Fibroblast of villous mesenchyme (primary cell): ENCODE measurements at regions not wholly inside any gene's neighbourhood (a gene's known extent, or its start where the extent isn't known, plus 50 kb on each side); places are given as distances from the start of the nearest gene placed in this dataset.

Experiments used
- DNase-seq: peaks from one replicate; pipeline ENCODE4 v3.0.0-alpha.2; 2010; ENCODE audit warnings: low read depth
- H3K4me3 ChIP-seq: 2 replicates; pipeline ENCODE4 v1.5.1; 2011; ENCODE audit warnings: low read depth, mild to moderate bottlenecking, low read length
- CTCF ChIP-seq: IDR thresholded peaks from 2 replicates; pipeline ENCODE4 v1.5.1; 2012; ENCODE audit warnings: low read depth, mild to moderate bottlenecking, low read length; ENCODE audit not compliant: insufficient read depth

DNA sequence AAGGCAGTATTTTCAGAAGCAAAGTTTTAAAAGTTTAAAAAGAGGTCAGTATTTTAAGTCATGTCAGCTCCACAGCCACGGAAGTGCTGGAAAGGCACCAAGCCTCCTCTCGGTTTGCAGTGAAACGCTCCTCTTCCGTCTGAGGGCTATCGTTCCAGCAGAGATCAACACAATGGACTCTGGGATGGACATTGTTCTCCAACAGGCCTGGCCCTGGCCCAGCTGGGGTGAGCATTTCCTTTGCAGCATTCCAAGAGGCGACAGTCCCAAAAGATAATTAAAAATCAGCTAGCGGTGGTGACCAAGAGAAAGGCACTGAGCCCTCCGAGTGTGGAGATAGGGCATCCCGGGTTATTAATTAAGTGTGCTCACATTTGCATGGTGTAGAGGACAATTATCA lies 95.9 kb upstream of the LCLAT1 start:
- no peak for TF ChIP-seq CTCF
- no peak overlapping the region for H3K4me3 ChIP-seq
- no peak for DNase-seq

DNA sequence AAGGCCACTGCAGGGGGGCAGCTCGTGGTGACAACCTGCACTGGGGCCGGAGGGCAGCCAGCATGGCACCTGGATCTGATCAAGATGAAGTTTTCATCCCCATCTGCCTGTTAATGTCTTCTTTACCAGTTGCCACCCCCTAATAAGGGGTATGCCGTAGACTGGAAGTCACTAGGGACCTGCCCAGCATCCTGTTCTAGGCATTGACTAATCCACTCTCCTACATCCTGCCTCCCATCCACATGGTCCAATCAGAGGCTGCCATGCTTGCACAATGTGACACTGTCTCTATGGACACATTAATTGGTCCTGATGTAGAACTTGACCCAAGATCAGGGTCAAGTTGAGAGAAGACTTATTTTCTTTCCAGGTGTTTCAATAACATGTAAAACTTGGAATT lies 95.1 kb upstream of the LCLAT1 start:
- DNase-seq = no peak
- H3K4me3 ChIP-seq = no peak overlapping the region
- TF ChIP-seq CTCF = no peak

- no peak for DNase-seq
- H3K4me3 ChIP-seq = no peak overlapping the region
- TF ChIP-seq CTCF = no peak
These were observed 92.9 kb upstream of the LCLAT1 start for GRCh38 chr2:30354150-30354549.

DNA sequence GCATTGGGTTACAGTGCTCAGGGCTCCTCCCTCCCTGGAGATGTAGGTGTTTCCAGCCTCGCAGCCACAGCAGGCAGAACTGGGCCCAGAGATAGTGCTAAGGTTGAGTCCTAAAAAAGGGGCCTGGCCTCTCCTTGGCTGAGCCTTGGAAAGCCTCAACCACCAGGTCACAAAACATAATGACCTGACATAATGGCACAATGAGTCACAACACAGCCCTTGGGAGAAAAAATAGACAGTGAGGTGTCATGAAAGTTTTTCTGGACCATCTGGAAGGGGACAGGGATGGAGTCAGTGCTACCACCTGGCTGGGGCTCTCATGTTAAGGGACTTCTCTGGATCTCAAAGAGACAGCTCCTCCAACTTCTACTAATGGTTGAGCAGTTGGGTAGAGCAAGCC lies 92.4 kb upstream of the LCLAT1 start:
- no peak for DNase-seq
- no peak for TF ChIP-seq CTCF
- no peak overlapping the region for H3K4me3 ChIP-seq

DNA sequence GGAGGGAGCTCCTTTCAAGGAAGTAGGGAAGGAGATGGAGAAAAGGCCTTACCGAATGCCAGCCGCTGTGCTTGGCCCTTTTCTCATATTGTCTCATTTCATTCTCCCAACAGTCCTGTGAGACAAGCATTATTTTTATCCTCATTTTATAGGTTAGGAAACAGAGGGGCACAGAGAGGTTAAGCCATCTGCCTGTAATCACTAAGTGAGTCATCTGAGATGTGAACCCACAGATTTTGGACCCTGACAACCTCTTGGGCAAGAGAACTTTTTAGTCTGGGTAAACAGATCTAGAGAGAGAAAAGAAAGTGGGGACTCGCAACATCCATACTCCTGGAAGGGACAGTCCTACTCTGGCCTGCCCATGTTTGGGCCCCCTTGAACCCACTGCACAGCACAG lies 91.7 kb upstream of the LCLAT1 start:
- no peak for TF ChIP-seq CTCF
- H3K4me3 ChIP-seq = no peak overlapping the region
- no peak for DNase-seq

DNA sequence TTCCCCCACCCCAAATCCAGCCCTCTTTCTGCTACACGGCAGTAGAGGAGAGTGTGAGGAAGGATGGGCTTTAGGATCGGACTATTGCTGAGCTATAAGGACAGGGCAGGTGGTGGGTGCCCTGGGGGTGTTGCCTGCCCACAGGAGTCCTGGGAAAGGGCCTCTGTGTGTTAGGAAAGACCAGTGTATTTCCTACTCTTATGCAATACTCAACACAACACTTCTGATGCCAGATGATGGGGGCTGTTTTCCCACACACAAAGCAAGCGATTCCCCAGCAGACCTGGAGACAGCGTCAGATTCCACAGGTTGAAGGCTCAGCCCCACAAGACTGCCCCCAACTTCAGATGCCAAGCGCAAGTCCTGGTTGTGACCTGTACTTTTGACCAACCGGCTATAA lies 91.0 kb upstream of the LCLAT1 start:
- no peak for TF ChIP-seq CTCF
- no peak overlapping the region for H3K4me3 ChIP-seq
- no peak for DNase-seq

- no peak overlapping the region for H3K4me3 ChIP-seq
- no peak for TF ChIP-seq CTCF
- no peak for DNase-seq
These were observed 90.3 kb upstream of the LCLAT1 start for GRCh38 chr2:30356776-30357175.
